IPS-15b (cell line): ENCODE measurements at regions not wholly inside any gene's neighbourhood (a gene's known extent, or its start where the extent isn't known, plus 50 kb on each side); places are given as distances from the start of the nearest gene placed in this dataset.
"Not testable (repeated sequence)": the region's sequence is repeated elsewhere in the genome, so short reads cannot be mapped to it uniquely, and the experiment has no call there.

ENCODE experiments used
- H3K27me3 ChIP-seq: one replicate; pipeline ENCODE4 v1.6.1; 2013; ENCODE audit warnings: low read length; ENCODE audit not compliant: control insufficient read depth, insufficient read depth
- H3K36me3 ChIP-seq: one replicate; pipeline ENCODE4 v1.6.1; 2013; ENCODE audit warnings: low read length; ENCODE audit not compliant: control insufficient read depth, insufficient read depth
- H3K4me1 ChIP-seq: one replicate; pipeline ENCODE4 v1.6.1; 2013; ENCODE audit warnings: mild to moderate bottlenecking, low read length; ENCODE audit not compliant: control insufficient read depth, insufficient read depth
- H3K4me3 ChIP-seq: one replicate; pipeline ENCODE4 v1.5.1; 2013; ENCODE audit warnings: low read depth, low read length
- H3K9ac ChIP-seq: one replicate; pipeline ENCODE4 v1.6.1; 2013; ENCODE audit warnings: low read depth, mild to moderate bottlenecking, low read length
- H3K9me3 ChIP-seq: one replicate; pipeline ENCODE4 v1.6.1; 2013; ENCODE audit warnings: mild to moderate bottlenecking, low read length; ENCODE audit not compliant: control insufficient read depth, insufficient read depth

DNA sequence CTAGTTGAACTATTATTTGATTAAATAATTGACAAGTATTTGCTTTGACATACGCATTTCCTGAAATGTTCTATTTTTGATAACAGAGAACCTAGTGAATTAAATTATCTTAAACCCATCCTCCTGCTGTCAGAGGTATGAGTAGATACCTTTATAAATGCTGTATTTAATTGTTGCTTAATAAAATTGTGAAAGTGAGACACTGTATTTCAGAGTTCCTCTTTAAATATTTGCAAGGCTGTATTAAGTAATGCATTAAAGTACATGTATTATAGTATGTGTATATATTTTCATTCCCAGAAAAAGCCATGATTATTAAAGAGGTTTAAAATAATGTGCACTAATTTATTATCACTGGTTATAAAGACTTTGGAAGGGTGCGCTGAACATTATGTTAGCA, 483.8 kb downstream of the TFAP2B start:
- no peak overlapping the region for H3K4me3 ChIP-seq
- no peaks in the 10 kb centered on the region for H3K9me3 ChIP-seq
- H3K36me3 ChIP-seq: no peaks in the 10 kb centered on the region
- H3K27me3 ChIP-seq: no peaks in the 10 kb centered on the region
- H3K9ac ChIP-seq: no peak overlapping the region
- no peaks in the 10 kb centered on the region for H3K4me1 ChIP-seq

DNA sequence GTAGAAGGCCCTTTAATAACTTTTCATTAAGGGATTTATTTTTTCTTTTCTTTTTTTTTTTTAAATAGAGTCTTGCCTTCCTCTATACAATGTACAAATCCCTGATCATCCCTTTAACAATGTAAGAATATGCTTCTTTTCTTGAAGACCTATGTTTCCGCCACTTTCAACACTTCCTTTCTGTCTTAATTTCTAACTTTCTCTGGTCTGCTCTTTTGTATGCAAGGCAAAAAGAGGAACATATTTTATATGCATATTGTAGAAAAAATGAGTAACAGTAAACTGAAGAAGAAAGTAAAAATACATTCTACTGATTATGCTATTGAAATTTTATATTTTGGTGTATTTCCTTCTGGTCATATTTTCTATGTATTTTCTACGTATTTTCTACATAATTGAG, 484.7 kb downstream of the TFAP2B start:
- Histone ChIP-seq H3K27me3 (no peaks in the 10 kb centered on the region), H3K4me3 (no peak overlapping the region), H3K36me3 (no peaks in the 10 kb centered on the region), H3K4me1 (no peaks in the 10 kb centered on the region), H3K9me3 (no peaks in the 10 kb centered on the region), H3K9ac (no peak overlapping the region)

- Histone ChIP-seq H3K36me3 (no peaks in the 10 kb centered on the region), H3K4me3 (no peak overlapping the region), H3K9me3 (no peaks in the 10 kb centered on the region), H3K9ac (no peak overlapping the region), H3K27me3 (no peaks in the 10 kb centered on the region), H3K4me1 (peaks cover 4% of the 10 kb centered on the region)
Observed at GRCh38 chr6:51314965-51315364, 496.3 kb downstream of the TFAP2B start.

DNA sequence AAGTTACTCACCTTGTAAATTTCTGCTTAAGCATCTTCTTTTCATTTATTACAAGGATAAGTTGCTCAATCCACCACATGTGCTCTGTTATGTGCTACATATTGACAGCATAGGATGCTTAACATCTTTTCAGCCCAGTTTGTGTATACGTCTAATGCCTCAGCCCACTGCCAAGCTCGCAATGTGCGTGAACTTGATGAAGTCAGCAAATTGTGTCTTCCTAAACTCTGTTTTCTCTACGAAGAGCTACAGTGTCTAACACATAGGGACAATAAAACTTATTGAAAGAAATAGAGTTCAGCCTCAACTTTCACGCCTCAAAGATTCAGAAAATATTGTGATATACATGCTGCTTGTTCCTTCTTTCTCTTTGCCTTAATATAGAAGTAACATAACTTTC, 500.0 kb downstream of the TFAP2B start:
- Histone ChIP-seq H3K36me3 (no peaks in the 10 kb centered on the region), H3K9ac (no peak overlapping the region), H3K27me3 (no peaks in the 10 kb centered on the region), H3K4me1 (peaks cover 4% of the 10 kb centered on the region), H3K9me3 (no peaks in the 10 kb centered on the region), H3K4me3 (no peak overlapping the region)

GRCh38 chr6:51321477-51321876, 502.8 kb downstream of the TFAP2B start:
- not testable (repeated sequence) for H3K4me1 ChIP-seq, H3K9ac ChIP-seq, H3K4me3 ChIP-seq, H3K9me3 ChIP-seq, H3K36me3 ChIP-seq, H3K27me3 ChIP-seq

DNA sequence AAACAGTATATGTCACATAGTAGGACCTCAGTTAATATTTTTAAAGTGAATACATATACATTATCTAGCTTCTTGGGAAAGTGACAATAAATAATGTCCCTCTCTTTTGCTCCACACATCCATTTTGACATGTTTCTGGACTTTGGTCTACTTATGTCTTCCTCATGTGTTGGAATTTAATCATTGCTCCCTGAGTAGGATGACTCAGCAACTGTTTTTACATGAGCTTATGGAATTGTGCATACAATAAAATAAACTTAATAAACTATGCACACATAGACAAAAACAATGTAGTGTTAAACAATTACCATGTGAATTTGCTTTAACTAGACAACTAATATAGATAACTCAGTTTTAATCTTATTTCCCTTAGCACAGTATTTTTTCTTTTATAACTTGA, 503.8 kb downstream of the TFAP2B start:
- no peaks in the 10 kb centered on the region for H3K9me3 ChIP-seq
- H3K4me3 ChIP-seq: no peak overlapping the region
- H3K4me1 ChIP-seq: peaks cover 4% of the 10 kb centered on the region
- H3K27me3 ChIP-seq: no peaks in the 10 kb centered on the region
- H3K36me3 ChIP-seq: no peaks in the 10 kb centered on the region
- H3K9ac ChIP-seq: no peak overlapping the region

- H3K27me3 ChIP-seq: no peaks in the 10 kb centered on the region
- H3K4me3 ChIP-seq: no peak overlapping the region
- H3K36me3 ChIP-seq: no peaks in the 10 kb centered on the region
- H3K4me1 ChIP-seq: peaks cover 4% of the 10 kb centered on the region
- H3K9me3 ChIP-seq: no peaks in the 10 kb centered on the region
- no peak overlapping the region for H3K9ac ChIP-seq
Observed at GRCh38 chr6:51323056-51323455, 504.4 kb downstream of the TFAP2B start.

DNA sequence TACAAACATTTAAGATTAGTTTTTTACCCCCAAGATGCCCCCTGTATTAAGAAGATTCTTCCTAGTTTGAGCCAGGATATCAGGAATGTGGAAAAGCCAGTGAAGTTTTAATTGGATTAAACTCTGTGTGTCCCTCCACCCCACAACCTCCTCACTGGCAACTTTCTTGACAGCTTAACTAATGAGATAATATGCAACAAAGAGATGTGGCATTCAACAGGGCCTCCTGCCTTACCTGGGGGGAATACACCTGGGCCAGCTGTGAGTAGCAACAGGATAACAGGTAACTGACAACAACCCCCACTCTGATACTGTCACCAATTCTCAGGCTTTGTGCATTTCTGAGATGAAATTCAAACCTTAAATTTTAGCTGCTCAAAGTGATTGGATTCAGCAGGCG, 512.3 kb downstream of the TFAP2B start:
- no peaks in the 10 kb centered on the region for H3K9me3 ChIP-seq
- H3K36me3 ChIP-seq: no peaks in the 10 kb centered on the region
- H3K27me3 ChIP-seq: no peaks in the 10 kb centered on the region
- H3K4me3 ChIP-seq: no peak overlapping the region
- no peak overlapping the region for H3K9ac ChIP-seq
- H3K4me1 ChIP-seq: peaks cover 2% of the 10 kb centered on the region

- H3K4me1 ChIP-seq: peaks cover 13% of the 10 kb centered on the region
- H3K27me3 ChIP-seq: no peaks in the 10 kb centered on the region
- no peaks in the 10 kb centered on the region for H3K9me3 ChIP-seq
- H3K4me3 ChIP-seq: no peak overlapping the region
- no peaks in the 10 kb centered on the region for H3K36me3 ChIP-seq
- no peak overlapping the region for H3K9ac ChIP-seq
Observed at GRCh38 chr6:51335543-51335942, 516.9 kb downstream of the TFAP2B start.

DNA sequence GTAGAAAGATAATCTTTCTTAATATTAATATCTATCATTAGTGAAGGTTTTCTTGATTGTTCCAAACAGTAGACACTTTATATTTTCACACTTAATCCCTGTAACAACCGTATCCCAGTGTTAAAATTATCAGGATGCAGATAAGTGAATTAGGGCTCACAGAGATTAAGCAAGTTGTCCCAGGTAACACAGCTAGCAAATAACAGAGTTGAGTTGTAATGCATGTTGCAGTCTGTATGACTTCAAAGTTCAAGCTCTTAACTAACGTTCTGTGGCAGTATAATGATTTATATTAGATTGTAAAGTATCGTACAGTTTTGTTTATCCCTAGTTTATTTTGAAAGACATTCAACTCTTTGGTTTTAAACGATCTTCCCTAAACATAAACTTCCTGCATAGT, 517.5 kb downstream of the TFAP2B start:
- H3K4me1 ChIP-seq: peaks cover 11% of the 10 kb centered on the region
- H3K27me3 ChIP-seq: no peaks in the 10 kb centered on the region
- H3K9me3 ChIP-seq: no peaks in the 10 kb centered on the region
- no peaks in the 10 kb centered on the region for H3K36me3 ChIP-seq
- H3K9ac ChIP-seq: no peak overlapping the region
- no peak overlapping the region for H3K4me3 ChIP-seq

- H3K36me3 ChIP-seq: no peaks in the 10 kb centered on the region
- peaks cover 11% of the 10 kb centered on the region for H3K4me1 ChIP-seq
- H3K4me3 ChIP-seq: no peak overlapping the region
- H3K9ac ChIP-seq: no peak overlapping the region
- H3K9me3 ChIP-seq: no peaks in the 10 kb centered on the region
- H3K27me3 ChIP-seq: no peaks in the 10 kb centered on the region
Observed at GRCh38 chr6:51337277-51337676, 518.6 kb downstream of the TFAP2B start.

- Histone ChIP-seq H3K36me3 (no peaks in the 10 kb centered on the region), H3K9ac (no peak overlapping the region), H3K4me3 (no peak overlapping the region), H3K4me1 (peaks cover 11% of the 10 kb centered on the region), H3K9me3 (no peaks in the 10 kb centered on the region), H3K27me3 (no peaks in the 10 kb centered on the region)
Observed at GRCh38 chr6:51339108-51339507, 520.4 kb downstream of the TFAP2B start.

- Histone ChIP-seq H3K4me1 (peaks cover 11% of the 10 kb centered on the region), H3K9me3 (no peaks in the 10 kb centered on the region), H3K4me3 (no peak overlapping the region), H3K36me3 (no peaks in the 10 kb centered on the region), H3K27me3 (no peaks in the 10 kb centered on the region), H3K9ac (no peak overlapping the region)
Observed at GRCh38 chr6:51339728-51340127, 521.1 kb downstream of the TFAP2B start.
